Upper lobe of right lung (tissue), 1 donor: ENCODE measurements at regions not wholly inside any gene's neighbourhood (a gene's known extent, or its start where the extent isn't known, plus 50 kb on each side); places are given as distances from the start of the nearest gene placed in this dataset.

Source experiments
- ATAC-seq: fragments of 200-7000 bp; cut with Tn5 transposase; one replicate; pipeline ENCODE4 v1.9.1; 2020; ENCODE audit warnings: mild to moderate bottlenecking, moderate library complexity
- DNase-seq: peaks from one replicate; pipeline ENCODE4 v3.0.0-alpha.2; 2020
- H3K27ac ChIP-seq: fragments of 200-600 bp; one replicate; pipeline ENCODE4 v1.8.0; 2022
- H3K27me3 ChIP-seq: fragments of 200-600 bp; one replicate; pipeline ENCODE4 v1.8.0; 2022; ENCODE audit warnings: mild to moderate bottlenecking
- H3K36me3 ChIP-seq: fragments of 200-600 bp; one replicate; pipeline ENCODE4 v1.8.0; 2022
- H3K4me1 ChIP-seq: fragments of 200-600 bp; one replicate; pipeline ENCODE4 v1.8.0; 2022
- H3K4me3 ChIP-seq: fragments of 200-600 bp; one replicate; pipeline ENCODE4 v1.8.0; 2022; ENCODE audit warnings: mild to moderate bottlenecking
- H3K9me3 ChIP-seq: fragments of 200-600 bp; one replicate; pipeline ENCODE4 v1.8.0; 2022
- CTCF ChIP-seq: fragments of 200-600 bp; IDR thresholded peaks from one replicate; pipeline ENCODE4 v1.8.0; 2022; ENCODE audit warnings: antibody characterized with exemption
- intact Hi-C: fragments of 100-400 bp; cut with DNase I; formaldehyde crosslinking; loops from one replicate; pipeline ENCODE4 v1.11.0; 2022
- donor health status: DM: no; HTN: yes; CAD: no; lungs with severe emphysema.

GRCh38 chrX:87755493-87755892, 237.9 kb downstream of the KLHL4 start:
- H3K27ac ChIP-seq = no peak overlapping the region
- no peak overlapping the region for H3K4me3 ChIP-seq
- DNase-seq (no peak), ATAC-seq (no peak)
- no peaks in the 10 kb centered on the region for H3K4me1 ChIP-seq
- H3K27me3 ChIP-seq = no peaks in the 10 kb centered on the region
- no peaks in the 10 kb centered on the region for H3K9me3 ChIP-seq
- TF ChIP-seq CTCF = no peak
- no peaks in the 10 kb centered on the region for H3K36me3 ChIP-seq
- intact Hi-C loops = no loop called here

- Histone ChIP-seq H3K27me3 (no peaks in the 10 kb centered on the region), H3K9me3 (no peaks in the 10 kb centered on the region), H3K36me3 (no peaks in the 10 kb centered on the region), H3K27ac (no peak overlapping the region), H3K4me1 (no peaks in the 10 kb centered on the region), H3K4me3 (no peak overlapping the region)
- no peak for TF ChIP-seq CTCF
- ATAC-seq (no peak), DNase-seq (no peak)
- intact Hi-C loops = no loop called here
Measured at GRCh38 chrX:87788976-87789375, 271.4 kb downstream of the KLHL4 start.

- TF ChIP-seq CTCF = no peak
- Histone ChIP-seq H3K9me3 (no peaks in the 10 kb centered on the region), H3K27ac (no peak overlapping the region), H3K27me3 (no peaks in the 10 kb centered on the region), H3K36me3 (no peaks in the 10 kb centered on the region), H3K4me3 (no peak overlapping the region), H3K4me1 (no peaks in the 10 kb centered on the region)
- no peak for ATAC-seq
- intact Hi-C loops = no loop called here
- DNase-seq = no peak
Measured at GRCh38 chrX:87798039-87798438, 280.4 kb downstream of the KLHL4 start.

- no peak for TF ChIP-seq CTCF
- H3K27ac ChIP-seq = no peak overlapping the region
- intact Hi-C loops = no loop called here
- H3K4me3 ChIP-seq = no peak overlapping the region
- H3K36me3 ChIP-seq = no peaks in the 10 kb centered on the region
- no peaks in the 10 kb centered on the region for H3K9me3 ChIP-seq
- DNase-seq (no peak), ATAC-seq (no peak)
- H3K27me3 ChIP-seq = no peaks in the 10 kb centered on the region
- no peaks in the 10 kb centered on the region for H3K4me1 ChIP-seq
Measured at GRCh38 chrX:87805829-87806490, 288.4 kb downstream of the KLHL4 start.

- DNase-seq = no peak
- no peak for TF ChIP-seq CTCF
- no peak for ATAC-seq
Measured at GRCh38 chrX:87808576-87809243, 291.1 kb downstream of the KLHL4 start.

More at GRCh38 chrX:87808576-87809243, 291.1 kb downstream of the KLHL4 start:
- intact Hi-C loops = no loop called here
- Histone ChIP-seq H3K4me3 (no peak overlapping the region), H3K27ac (no peak overlapping the region), H3K4me1 (no peaks in the 10 kb centered on the region), H3K27me3 (no peaks in the 10 kb centered on the region), H3K9me3 (no peaks in the 10 kb centered on the region), H3K36me3 (no peaks in the 10 kb centered on the region)
